Skeletal muscle tissue (tissue), 3 donors: ENCODE measurements at regions not wholly inside any gene's neighbourhood (a gene's known extent, or its start where the extent isn't known, plus 50 kb on each side); places are given as distances from the start of the nearest gene placed in this dataset.

Experiments used
- H3K27ac ChIP-seq: one replicate; pipeline ENCODE4 v1.7.0; 2013; ENCODE audit warnings: mild to moderate bottlenecking, low read depth, low read length, inconsistent platforms
- H3K27me3 ChIP-seq, 3 donors: one replicate each; pipeline ENCODE4 v1.7.0; 2013; ENCODE audit warnings: low read length in 3 of 3; ENCODE audit not compliant: control insufficient read depth in 3 of 3, insufficient read depth in 3 of 3
- H3K36me3 ChIP-seq, 3 donors: one replicate each; pipeline ENCODE4 v1.7.0; 2013; ENCODE audit warnings: low read length in 3 of 3; ENCODE audit not compliant: control insufficient read depth in 3 of 3, insufficient read depth in 3 of 3
- H3K4me1 ChIP-seq, 3 donors: one replicate each; pipeline ENCODE4 v1.7.0; 2013; ENCODE audit warnings: low read length in 3 of 3, mild to moderate bottlenecking in 3 of 3; ENCODE audit not compliant: control insufficient read depth in 3 of 3, insufficient read depth in 3 of 3
- H3K4me3 ChIP-seq, 3 donors: one replicate each; pipeline ENCODE4 v1.7.0; 2013; ENCODE audit warnings: low read length in 3 of 3
- H3K9ac ChIP-seq, 3 donors: one replicate each; pipeline ENCODE4 v1.7.0; 2013; ENCODE audit warnings: low read length in 3 of 3, mild to moderate bottlenecking in 3 of 3, moderate library complexity in 2 of 3, low read depth in 1 of 3
- H3K9me3 ChIP-seq, 3 donors: one replicate each; pipeline ENCODE4 v1.7.0; 2013; ENCODE audit warnings: low read length in 3 of 3; ENCODE audit not compliant: control insufficient read depth in 3 of 3
- donor health status: Osteomylitis.

- H3K36me3 ChIP-seq = no peaks in the 10 kb centered on the region
- H3K27me3 ChIP-seq = peaks cover 0 to 4% (median 3%) of the 10 kb centered on the region in 3 donors
- H3K9me3 ChIP-seq = no peaks in the 10 kb centered on the region
- peak overlapping the region; percentile 20 to 49 (median 47) for H3K4me3 ChIP-seq
- H3K27ac ChIP-seq = no peak overlapping the region
- H3K4me1 ChIP-seq = peaks cover 2 to 4% (median 4%) of the 10 kb centered on the region in 3 donors
- peak overlapping the region in 1 of 3 donors; percentile 34 for H3K9ac ChIP-seq
These were observed 87.0 kb upstream of the SCOC start for GRCh38 chr4:140286456-140286855.

GRCh38 chr4:140284456-140284855 lies 89.0 kb upstream of the SCOC start:
- Histone ChIP-seq H3K9ac (no peak overlapping the region), H3K4me3 (no peak overlapping the region), H3K4me1 (peaks cover 2 to 4% (median 4%) of the 10 kb centered on the region in 3 donors), H3K9me3 (no peaks in the 10 kb centered on the region), H3K27me3 (peaks cover 0 to 4% (median 4%) of the 10 kb centered on the region in 3 donors), H3K27ac (no peak overlapping the region), H3K36me3 (no peaks in the 10 kb centered on the region)

- Histone ChIP-seq H3K27me3 (peaks cover 0 to 4% (median 4%) of the 10 kb centered on the region in 3 donors), H3K9ac (no peak overlapping the region), H3K36me3 (no peaks in the 10 kb centered on the region), H3K4me3 (no peak overlapping the region), H3K4me1 (peaks cover 2 to 4% (median 4%) of the 10 kb centered on the region in 3 donors), H3K27ac (no peak overlapping the region), H3K9me3 (no peaks in the 10 kb centered on the region)
These were observed 91.5 kb upstream of the SCOC start for GRCh38 chr4:140281828-140282552.

- H3K9me3 ChIP-seq = no peaks in the 10 kb centered on the region
- H3K9ac ChIP-seq = no peak overlapping the region
- H3K4me1 ChIP-seq = no peaks in the 10 kb centered on the region
- H3K4me3 ChIP-seq = no peak overlapping the region
- H3K36me3 ChIP-seq = no peaks in the 10 kb centered on the region
- no peak overlapping the region for H3K27ac ChIP-seq
- H3K27me3 ChIP-seq = peaks cover 0 to 4% (median 0%) of the 10 kb centered on the region in 3 donors
These were observed 95.9 kb upstream of the SCOC start for GRCh38 chr4:140277576-140277975.

GRCh38 chr4:140271553-140271952 lies 101.9 kb upstream of the SCOC start:
- no peak overlapping the region for H3K4me3 ChIP-seq
- no peak overlapping the region for H3K9ac ChIP-seq
- H3K27ac ChIP-seq = no peak overlapping the region
- no peaks in the 10 kb centered on the region for H3K36me3 ChIP-seq
- no peaks in the 10 kb centered on the region for H3K4me1 ChIP-seq
- peaks cover 0 to 2% (median 0%) of the 10 kb centered on the region in 3 donors for H3K27me3 ChIP-seq
- no peaks in the 10 kb centered on the region for H3K9me3 ChIP-seq

- Histone ChIP-seq H3K9me3 (no peaks in the 10 kb centered on the region), H3K27ac (no peak overlapping the region), H3K4me3 (no peak overlapping the region), H3K9ac (no peak overlapping the region), H3K4me1 (no peaks in the 10 kb centered on the region), H3K27me3 (peaks cover 0 to 2% (median 0%) of the 10 kb centered on the region in 3 donors), H3K36me3 (no peaks in the 10 kb centered on the region)
These were observed 104.1 kb upstream of the SCOC start for GRCh38 chr4:140269369-140269768.

GRCh38 chr4:140268186-140268841 lies 105.1 kb upstream of the SCOC start:
- peaks cover 0 to 2% (median 0%) of the 10 kb centered on the region in 3 donors for H3K27me3 ChIP-seq
- H3K4me1 ChIP-seq = no peaks in the 10 kb centered on the region
- no peak overlapping the region for H3K27ac ChIP-seq
- H3K9me3 ChIP-seq = no peaks in the 10 kb centered on the region
- H3K36me3 ChIP-seq = no peaks in the 10 kb centered on the region
- no peak overlapping the region for H3K4me3 ChIP-seq
- no peak overlapping the region for H3K9ac ChIP-seq

- Histone ChIP-seq H3K9me3 (no peaks in the 10 kb centered on the region), H3K9ac (no peak overlapping the region)
These were observed 105.9 kb upstream of the SCOC start for GRCh38 chr4:140267576-140267975.

GRCh38 chr4:140266958-140267568 lies 106.4 kb upstream of the SCOC start:
- Histone ChIP-seq H3K4me1 (no peaks in the 10 kb centered on the region), H3K27ac (no peak overlapping the region), H3K9me3 (no peaks in the 10 kb centered on the region), H3K36me3 (no peaks in the 10 kb centered on the region), H3K9ac (no peak overlapping the region), H3K4me3 (no peak overlapping the region), H3K27me3 (peaks cover 0 to 2% (median 0%) of the 10 kb centered on the region in 3 donors)

More at GRCh38 chr4:140267576-140267975, 105.9 kb upstream of the SCOC start:
- Histone ChIP-seq H3K36me3 (no peaks in the 10 kb centered on the region), H3K27me3 (peaks cover 0 to 2% (median 0%) of the 10 kb centered on the region in 3 donors), H3K27ac (no peak overlapping the region), H3K4me3 (no peak overlapping the region), H3K4me1 (no peaks in the 10 kb centered on the region)

- H3K9me3 ChIP-seq = no peaks in the 10 kb centered on the region
- no peak overlapping the region for H3K27ac ChIP-seq
- peaks cover 10 to 19% (median 17%) of the 10 kb centered on the region in 3 donors for H3K4me1 ChIP-seq
- H3K27me3 ChIP-seq = no peaks in the 10 kb centered on the region
- no peak overlapping the region for H3K4me3 ChIP-seq
- no peaks in the 10 kb centered on the region for H3K36me3 ChIP-seq
- no peak overlapping the region for H3K9ac ChIP-seq
These were observed 106.2 kb upstream of the MAML3 start for GRCh38 chr4:140260227-140260626.
